Heart left ventricle (tissue), 16 donors: ENCODE measurements at regions not wholly inside any gene's neighbourhood (a gene's known extent, or its start where the extent isn't known, plus 50 kb on each side); places are given as distances from the start of the nearest gene placed in this dataset.
A peak's percentile ranks its signal among the peaks of the same experiment; 100 is the strongest.

Experiments used
- ATAC-seq, 4 donors: fragments of 200-7000 bp; cut with Tn5 transposase; one replicate each; pipeline ENCODE4 v1.9.1; 2020 to 2022; ENCODE audit warnings: moderate library complexity in 4 of 4, mild to moderate bottlenecking in 3 of 4, moderate number of reproducible peaks in 1 of 4
- DNase-seq, 5 donors: peaks; one replicate each; pipeline ENCODE4 v3.0.0-alpha.2; 2020
- H3K27ac ChIP-seq, 12 donors: fragments of 200-600 bp; sonication (generic) in 4 of 12; one replicate each; pipeline versions ENCODE4 v1.5.0 to v1.8.0; 2016 to 2022; ENCODE audit warnings: mild to moderate bottlenecking in 2 of 12
- H3K27me3 ChIP-seq, 9 donors: fragments of 200-600 bp; sonication (generic) in 2 of 9; one replicate each; pipeline versions ENCODE4 v1.5.1 to v1.8.0; 2016 to 2022; ENCODE audit warnings: mild to moderate bottlenecking in 3 of 9
- H3K36me3 ChIP-seq, 9 donors: fragments of 200-600 bp; sonication (generic) in 2 of 9; one replicate each; pipeline versions ENCODE4 v1.5.0 to v1.8.0; 2018 to 2022; ENCODE audit warnings: mild to moderate bottlenecking in 2 of 9
- H3K4me1 ChIP-seq, 12 donors: fragments of 200-600 bp; sonication (generic) in 4 of 12; one replicate each; pipeline versions ENCODE4 v1.5.0 to v1.8.0; 2016 to 2022; ENCODE audit warnings: mild to moderate bottlenecking in 3 of 12
- H3K4me3 ChIP-seq, 12 donors: fragments of 200-600 bp; sonication (generic) in 4 of 12; one replicate each; pipeline versions ENCODE4 v1.5.0 to v1.8.0; 2017 to 2022; ENCODE audit warnings: mild to moderate bottlenecking in 9 of 12, moderate library complexity in 4 of 12
- H3K9me3 ChIP-seq, 12 donors: fragments of 200-600 bp; sonication (generic) in 4 of 12; one replicate each; pipeline versions ENCODE4 v1.5.0 to v1.8.0; 2016 to 2022; ENCODE audit warnings: mild to moderate bottlenecking in 1 of 12
- POLR2A ChIP-seq, 2 donors: fragments of 450-650 bp; IDR thresholded peaks; one replicate each; pipeline ENCODE4 v1.6.1; 2017; ENCODE audit warnings: antibody characterized with exemption in 2 of 2, mild to moderate bottlenecking in 2 of 2, moderate library complexity in 2 of 2
- WGBS, 4 donors: extraction: QIAGEN DNeasy Blood & Tissue Kit in 2 of 4; methylation state at CpG; one replicate each; pipeline versions ENCODE4 v1.1.5 to v1.1.7; 2013 to 2018; 5-methylcytosine and 5-hydroxymethylcytosine counted together
- intact Hi-C, 10 donors: fragments of 100-400 bp; cut with DNase I; formaldehyde crosslinking; loops; one replicate each; pipeline versions ENCODE4 v1.11.1 to v1.14.2; 2022
- TF ChIP-seq, protein P1 (sequence below), 12 donors: fragments of 200-600 bp; sonication (generic) in 4 of 12; IDR thresholded peaks; one replicate each; pipeline versions ENCODE4 v1.5.0 to v1.8.0; 2018 to 2022; ENCODE audit warnings: antibody characterized with exemption in 12 of 12, mild to moderate bottlenecking in 5 of 12
- donor health status: ischemic (EF 13 %, LVEDD 7.1; RV severe dilation, severe dysfunction).
- donor health status: healthy with polysubstance abuse.
- donor health status: DM: no; HTN: yes; CAD: no.
- donor health status: DM: no; HTN: no; CAD: no.
- donor health status: ischemic (EF 25% LVEDD 6.9; RV normal size, moderate dysfunction).
- donor health status: ischemic (EF 25% LVEDD 5.7; RV mildly dilated, moderate dysfunction).
- donor health status: healthy.
- donor health status: DM: yes; HTN: yes; CAD: no.
- donor health status: ischemic (EF 35%, LVEDD 5.7; RV mildly dilated, moderate dysfunction).
- donor health status: nonischemic (EF 11% LVEDD 7.7; RV severe dilation, severe dysfunction).
- donor health status: DM: yes; HTN: yes; CAD: no.
- donor health status: PGD.
- donor health status: ischemic (EF 29% LVEDD 5.4; RV normal size, mild dysfunction).
- donor health status: nonischemic (EF 23%, LVEDD 6.1; RV moderate dilation, normal function).

DNA sequence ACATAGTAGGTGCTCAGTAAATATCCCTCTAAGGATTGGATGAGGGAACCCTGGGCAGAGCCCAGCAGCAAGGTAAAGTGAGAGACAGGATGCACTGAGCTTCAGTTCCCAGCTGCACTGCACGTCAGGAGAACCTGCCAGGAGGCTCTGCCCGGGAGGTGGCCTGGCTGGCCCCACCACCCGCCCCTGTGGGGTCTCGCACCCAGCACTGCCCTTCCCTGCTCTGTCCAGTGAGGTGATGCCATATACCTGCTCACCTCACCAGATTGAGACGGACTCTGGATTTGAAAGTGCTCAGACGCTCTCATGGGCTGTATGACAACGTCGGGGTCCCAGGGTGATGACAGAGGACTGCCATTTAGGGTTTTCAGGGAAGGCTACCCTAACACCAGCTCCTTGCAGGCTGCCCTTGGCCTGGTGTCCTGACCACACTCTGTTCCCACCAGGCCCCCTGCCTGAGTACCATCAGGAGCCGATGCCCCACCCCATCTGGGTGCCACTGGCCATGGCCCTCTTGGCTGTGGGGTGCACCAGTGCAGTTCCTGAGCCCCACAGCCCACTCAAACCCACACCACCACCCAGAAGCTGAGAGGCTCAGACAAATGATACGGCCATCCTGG lies 61.7 kb upstream of the FGF3 start:
- ATAC-seq: no peak
- intact Hi-C loops: no loop called here
- H3K4me3 ChIP-seq: no peak overlapping the region
- TF ChIP-seq, protein P1, sequence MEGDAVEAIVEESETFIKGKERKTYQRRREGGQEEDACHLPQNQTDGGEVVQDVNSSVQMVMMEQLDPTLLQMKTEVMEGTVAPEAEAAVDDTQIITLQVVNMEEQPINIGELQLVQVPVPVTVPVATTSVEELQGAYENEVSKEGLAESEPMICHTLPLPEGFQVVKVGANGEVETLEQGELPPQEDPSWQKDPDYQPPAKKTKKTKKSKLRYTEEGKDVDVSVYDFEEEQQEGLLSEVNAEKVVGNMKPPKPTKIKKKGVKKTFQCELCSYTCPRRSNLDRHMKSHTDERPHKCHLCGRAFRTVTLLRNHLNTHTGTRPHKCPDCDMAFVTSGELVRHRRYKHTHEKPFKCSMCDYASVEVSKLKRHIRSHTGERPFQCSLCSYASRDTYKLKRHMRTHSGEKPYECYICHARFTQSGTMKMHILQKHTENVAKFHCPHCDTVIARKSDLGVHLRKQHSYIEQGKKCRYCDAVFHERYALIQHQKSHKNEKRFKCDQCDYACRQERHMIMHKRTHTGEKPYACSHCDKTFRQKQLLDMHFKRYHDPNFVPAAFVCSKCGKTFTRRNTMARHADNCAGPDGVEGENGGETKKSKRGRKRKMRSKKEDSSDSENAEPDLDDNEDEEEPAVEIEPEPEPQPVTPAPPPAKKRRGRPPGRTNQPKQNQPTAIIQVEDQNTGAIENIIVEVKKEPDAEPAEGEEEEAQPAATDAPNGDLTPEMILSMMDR (IDR thresholded peaks at IDR 0.05): no peak
- no peak for TF ChIP-seq POLR2A (IDR thresholded peaks at IDR 0.05)
- no peaks in the 10 kb centered on the region for H3K9me3 ChIP-seq
- no peaks in the 10 kb centered on the region for H3K36me3 ChIP-seq
- peak in 1 of 5 donors; percentile 15 for DNase-seq
- 88 to 93% (median 90%) methylated on average over 9 to 10 of the region's 10 CpGs for WGBS, 4 donors
- H3K27ac ChIP-seq: no peak overlapping the region
- no peaks in the 10 kb centered on the region for H3K4me1 ChIP-seq
- peaks cover 0 to 43% (median 2%) of the 10 kb centered on the region in 9 donors for H3K27me3 ChIP-seq

DNA sequence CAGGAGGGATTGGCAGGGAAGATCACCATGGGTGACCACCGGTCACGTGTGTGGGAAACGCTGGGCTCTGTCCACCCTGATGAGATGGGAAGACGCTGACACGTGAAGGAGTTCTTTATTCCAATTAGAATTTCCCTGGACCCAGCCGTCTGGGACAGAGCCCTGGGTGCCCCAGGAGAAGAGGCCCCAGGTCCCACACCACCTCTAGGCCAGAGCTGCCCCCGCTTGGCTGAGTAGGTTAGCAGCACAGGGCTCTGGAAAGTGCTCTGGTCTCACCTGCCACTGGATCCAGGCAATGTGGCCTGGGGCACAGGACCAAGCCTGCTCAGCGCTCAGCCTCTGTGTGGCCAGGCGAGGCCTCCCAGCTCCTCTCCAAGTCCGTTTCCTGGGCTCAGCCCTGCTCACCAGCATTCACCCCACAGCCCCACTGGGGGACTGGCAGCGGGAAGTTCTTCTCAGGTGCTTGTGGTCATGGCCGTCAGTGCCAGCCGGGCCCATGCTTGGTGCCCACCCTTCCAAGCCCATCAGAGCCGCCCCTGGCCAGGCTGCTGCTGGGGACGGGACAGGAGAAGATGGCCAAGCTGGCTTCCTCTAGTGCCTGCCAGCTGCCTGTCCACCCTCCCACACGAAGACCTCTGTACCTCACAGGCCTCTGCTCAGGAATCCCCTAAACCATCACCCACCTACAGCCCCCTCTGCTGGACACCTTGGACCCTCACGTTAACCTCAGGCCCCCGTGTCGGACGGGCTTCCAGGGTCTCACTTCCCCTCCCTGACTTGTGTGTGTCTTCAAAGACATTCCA lies 62.5 kb upstream of the FGF3 start:
- no peak overlapping the region for H3K27ac ChIP-seq
- H3K9me3 ChIP-seq: no peaks in the 10 kb centered on the region
- H3K27me3 ChIP-seq: peaks cover 0 to 43% (median 0%) of the 10 kb centered on the region in 9 donors
- intact Hi-C loops: no loop called here
- DNase-seq: peak in 1 of 5 donors; percentile 22
- H3K36me3 ChIP-seq: no peaks in the 10 kb centered on the region
- H3K4me3 ChIP-seq: no peak overlapping the region
- peak in 1 of 4 donors; percentile 27 for ATAC-seq
- 72 to 77% (median 75%) methylated on average over 18 to 20 of the region's 20 CpGs for WGBS, 4 donors
- no peaks in the 10 kb centered on the region for H3K4me1 ChIP-seq
- TF ChIP-seq POLR2A (IDR thresholded peaks at IDR 0.05): no peak

DNA sequence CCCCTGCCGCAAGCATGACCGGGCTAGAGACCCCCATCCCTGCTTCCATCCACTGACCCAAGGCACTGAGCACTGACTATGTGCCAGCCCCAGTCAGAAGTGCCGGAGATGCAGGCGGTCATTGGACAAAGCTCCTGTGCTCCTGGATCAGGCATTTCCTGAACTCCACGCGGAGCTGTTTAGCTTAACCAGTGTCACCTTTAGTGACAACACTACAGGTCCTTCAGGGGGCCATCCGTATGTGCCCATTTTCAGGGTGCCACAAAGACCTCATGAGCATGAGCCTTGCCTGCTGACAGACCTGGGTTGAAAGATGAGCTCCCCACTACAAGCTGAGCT lies 63.0 kb upstream of the FGF3 start:
- Histone ChIP-seq H3K4me1 (no peaks in the 10 kb centered on the region), H3K36me3 (no peaks in the 10 kb centered on the region), H3K27me3 (peaks cover 0 to 37% (median 0%) of the 10 kb centered on the region in 9 donors), H3K9me3 (no peaks in the 10 kb centered on the region), H3K27ac (no peak overlapping the region), H3K4me3 (no peak overlapping the region)
- 78 to 92% (median 87%) methylated on average over 7 of the region's 7 CpGs for WGBS, 4 donors
- DNase-seq (no peak), ATAC-seq (no peak)
- intact Hi-C loops: no loop called here
- TF ChIP-seq POLR2A (IDR thresholded peaks at IDR 0.05): no peak
- TF ChIP-seq, protein P1 (IDR thresholded peaks at IDR 0.05): no peak

DNA sequence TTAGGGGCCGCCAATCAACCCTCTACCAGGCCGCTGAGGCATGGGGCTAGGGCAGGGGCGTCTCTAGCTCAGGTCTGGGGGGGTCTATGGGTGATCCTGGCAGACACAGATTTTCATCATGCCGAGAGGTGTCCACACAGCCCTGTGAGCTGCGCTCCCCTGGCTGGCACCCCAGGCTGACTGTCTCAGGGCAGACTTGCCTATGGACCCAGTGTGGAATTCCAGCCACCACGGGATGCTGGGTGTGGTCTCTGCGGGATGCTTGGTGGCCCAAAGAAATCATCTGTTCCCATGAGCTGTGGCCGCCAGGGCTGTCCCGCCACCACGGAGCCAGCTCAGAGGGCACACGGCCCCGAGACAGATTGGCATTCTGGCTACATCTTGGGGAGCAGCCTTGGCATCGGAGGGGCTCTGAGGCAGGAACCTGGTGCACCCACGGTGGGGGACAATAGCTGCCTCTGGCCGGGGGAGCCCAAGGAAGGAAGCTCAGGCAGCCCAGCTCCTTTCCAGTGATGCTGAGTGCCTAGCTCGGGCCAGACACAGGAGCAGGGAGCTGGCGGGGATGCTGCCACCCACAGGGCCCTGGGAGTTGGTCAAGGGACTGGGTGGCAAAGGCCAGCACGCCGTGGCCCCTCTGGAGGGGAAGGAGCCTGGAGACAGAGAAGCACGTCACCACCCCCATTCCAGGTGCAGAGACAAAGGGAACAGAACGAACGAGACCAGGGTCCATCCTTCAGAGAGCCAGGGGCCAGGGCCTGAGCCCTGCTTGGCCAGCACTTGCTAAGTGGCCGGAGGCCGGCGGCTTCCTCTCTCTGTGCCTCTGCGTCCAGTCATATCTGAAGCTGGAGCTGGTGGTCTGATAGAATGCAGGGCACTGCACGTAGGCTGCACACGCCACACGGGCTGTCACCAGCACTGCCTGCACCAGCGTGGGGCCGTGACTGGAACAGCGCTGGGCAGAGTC lies 64.4 kb upstream of the FGF3 start:
- ATAC-seq: no peak

More for the DNA sequence above, 64.4 kb upstream of the FGF3 start:
- no peaks in the 10 kb centered on the region for H3K36me3 ChIP-seq
- intact Hi-C loops: no loop called here
- H3K27ac ChIP-seq: no peak overlapping the region
- no peak for TF ChIP-seq POLR2A (IDR thresholded peaks at IDR 0.05)
- TF ChIP-seq, protein P1 (IDR thresholded peaks at IDR 0.05): no peak
- no peak overlapping the region for H3K4me3 ChIP-seq
- no peaks in the 10 kb centered on the region for H3K4me1 ChIP-seq
- peak in 1 of 5 donors; percentile 12 for DNase-seq
- WGBS, 4 donors: 71 to 79% (median 75%) methylated on average over 25 to 32 of the region's 32 CpGs
- H3K9me3 ChIP-seq: no peaks in the 10 kb centered on the region
- H3K27me3 ChIP-seq: peaks cover 0 to 39% (median under 1%) of the 10 kb centered on the region in 9 donors
